ENCODE measurements at regions not wholly inside any gene's neighbourhood (a gene's known extent, or its start where the extent isn't known, plus 50 kb on each side); places are given as distances from the start of the nearest gene placed in this dataset.
"Not testable (repeated sequence)": the region's sequence is repeated elsewhere in the genome, so short reads cannot be mapped to it uniquely, and the experiment has no call there.

DNA sequence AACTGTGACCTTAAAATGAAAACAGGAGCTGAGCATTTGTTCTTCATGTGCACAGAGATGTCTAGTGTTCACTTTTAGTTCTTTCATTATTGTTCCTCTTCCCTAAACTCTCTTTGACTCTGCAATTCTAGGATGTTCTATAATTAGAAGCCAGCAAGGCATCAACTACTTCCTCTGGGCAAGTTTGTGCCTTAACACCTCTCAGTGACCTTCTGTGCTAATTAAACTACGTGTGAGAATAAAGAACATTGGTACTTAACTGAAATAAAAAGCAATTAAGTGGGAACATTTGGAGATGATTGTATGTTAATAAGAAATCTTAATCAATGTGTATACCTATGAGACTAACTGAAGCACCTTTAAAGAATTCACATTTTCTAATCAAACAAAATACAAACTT is 242.8 kb downstream of the RASEF start:
- Histone ChIP-seq H3K4me3 (no peak overlapping the region), H3K9me3 (no peaks in the 10 kb centered on the region), H3K27me3 (no peaks in the 10 kb centered on the region), H3K36me3 (no peaks in the 10 kb centered on the region)
- no peak for DNase-seq

- DNase-seq, result no peak
- no peaks in the 10 kb centered on the region for H3K36me3 ChIP-seq
- H3K27me3 ChIP-seq, result no peaks in the 10 kb centered on the region
- H3K9me3 ChIP-seq, result no peaks in the 10 kb centered on the region
- no peak overlapping the region for H3K4me3 ChIP-seq
These were observed 233.1 kb downstream of the RASEF start for GRCh38 chr9:82829818-82830217.

DNA sequence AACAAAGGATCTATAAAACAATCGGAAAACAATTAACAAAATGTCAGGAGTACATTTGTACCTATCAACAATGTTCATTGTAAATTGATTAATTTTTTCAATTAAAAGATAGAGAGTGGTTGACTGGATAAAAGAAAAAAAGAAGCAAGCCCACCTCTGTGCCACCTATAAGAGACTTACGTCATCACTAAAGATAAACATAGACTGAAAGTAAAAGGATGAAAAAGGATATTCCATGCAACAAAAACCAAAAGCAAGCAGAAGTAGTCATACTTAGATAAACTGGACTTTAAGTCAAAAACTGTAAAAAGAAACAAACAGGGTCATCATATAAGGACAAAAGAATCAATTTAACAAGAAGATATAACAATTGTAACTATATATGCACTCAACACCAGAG is 197.4 kb downstream of the RASEF start:
- DNase-seq, result no peak
- Histone ChIP-seq H3K9me3 (no peaks in the 10 kb centered on the region), H3K4me3 (no peak overlapping the region), H3K36me3 (no peaks in the 10 kb centered on the region), H3K27me3 (no peaks in the 10 kb centered on the region)

GRCh38 chr9:82880336-82881050 is 182.4 kb downstream of the RASEF start:
- no peaks in the 10 kb centered on the region for H3K36me3 ChIP-seq
- H3K4me3 ChIP-seq, result no peak overlapping the region
- H3K27me3 ChIP-seq, result no peaks in the 10 kb centered on the region
- no peak for DNase-seq
- no peaks in the 10 kb centered on the region for H3K9me3 ChIP-seq

DNA sequence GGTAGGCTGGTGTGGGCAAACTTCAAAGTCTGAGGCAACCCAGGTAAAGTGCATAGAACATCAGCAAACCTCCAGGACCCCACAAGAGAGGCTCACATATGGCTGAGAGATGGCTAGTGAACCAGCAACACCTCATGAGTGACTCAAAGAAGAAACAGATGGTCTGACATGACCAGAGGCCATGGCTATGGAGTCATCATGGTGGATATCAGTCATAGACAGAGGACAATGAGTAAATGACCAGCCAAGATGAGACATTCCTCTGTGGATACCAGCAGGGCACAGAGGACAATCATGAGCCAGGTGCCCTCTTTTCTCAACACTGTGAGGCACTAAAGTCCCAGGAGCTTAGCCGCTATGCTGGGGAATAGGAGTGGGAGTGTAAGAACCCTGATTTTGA is 180.8 kb downstream of the RASEF start:
- no peak for DNase-seq
- H3K36me3 ChIP-seq, result no peaks in the 10 kb centered on the region
- no peaks in the 10 kb centered on the region for H3K9me3 ChIP-seq
- H3K4me3 ChIP-seq, result no peak overlapping the region
- no peaks in the 10 kb centered on the region for H3K27me3 ChIP-seq

- Histone ChIP-seq H3K36me3 (no peaks in the 10 kb centered on the region), H3K4me3 (no peak overlapping the region), H3K27me3 (no peaks in the 10 kb centered on the region), H3K9me3 (no peaks in the 10 kb centered on the region)
- no peak for DNase-seq
These were observed 180.2 kb downstream of the RASEF start for GRCh38 chr9:82882748-82883147.

DNA sequence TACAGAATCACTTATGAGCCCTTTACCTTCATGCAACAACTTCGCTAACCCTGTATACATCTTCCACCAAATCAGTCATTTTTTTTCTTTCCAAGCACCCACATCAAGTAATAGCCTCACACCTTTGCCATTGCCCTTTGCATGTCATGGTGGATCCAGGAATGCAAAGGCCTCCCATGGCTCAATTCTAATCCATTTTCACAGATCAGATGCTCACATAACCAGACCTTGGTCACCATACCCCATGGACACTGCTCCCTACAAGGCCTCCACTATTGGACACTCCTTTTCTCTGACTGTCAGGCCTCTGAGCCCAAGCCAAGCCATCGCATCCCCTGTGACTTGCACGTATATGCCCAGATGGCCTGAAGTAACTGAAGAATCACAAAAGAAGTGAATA is 179.5 kb downstream of the RASEF start:
- no peak for DNase-seq
- Histone ChIP-seq H3K4me3 (no peak overlapping the region), H3K36me3 (no peaks in the 10 kb centered on the region), H3K27me3 (no peaks in the 10 kb centered on the region), H3K9me3 (no peaks in the 10 kb centered on the region)

- DNase-seq, H3K36me3 ChIP-seq, H3K27me3 ChIP-seq, H3K4me3 ChIP-seq, H3K9me3 ChIP-seq: not testable (repeated sequence)
These were observed 179.0 kb downstream of the RASEF start for GRCh38 chr9:82883974-82884373.

DNA sequence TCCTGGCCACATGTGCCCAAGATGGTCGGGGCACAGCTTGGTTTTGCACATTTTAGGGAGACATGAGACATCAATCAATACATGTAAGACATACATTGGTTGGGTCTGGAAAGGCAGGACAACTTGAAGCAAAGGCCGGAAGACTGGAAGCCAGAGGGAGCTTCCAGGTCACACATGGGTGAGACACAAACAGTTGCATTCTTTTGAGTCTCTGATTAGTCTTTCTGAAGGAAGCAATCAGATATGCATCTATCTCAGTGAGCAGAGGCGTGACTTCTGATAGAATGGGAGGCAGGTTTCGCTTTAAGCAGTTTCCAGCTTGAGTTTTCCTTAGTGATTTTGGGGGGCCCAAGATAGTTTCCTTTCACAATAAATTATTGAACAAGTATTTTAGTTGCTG is 172.5 kb downstream of the RASEF start:
- Histone ChIP-seq H3K27me3 (no peaks in the 10 kb centered on the region), H3K9me3 (no peaks in the 10 kb centered on the region), H3K36me3 (no peaks in the 10 kb centered on the region), H3K4me3 (no peak overlapping the region)
- no peak for DNase-seq

- H3K4me3 ChIP-seq, result no peak overlapping the region
- no peaks in the 10 kb centered on the region for H3K9me3 ChIP-seq
- DNase-seq, result no peak
- H3K36me3 ChIP-seq, result no peaks in the 10 kb centered on the region
- no peaks in the 10 kb centered on the region for H3K27me3 ChIP-seq
These were observed 172.1 kb downstream of the RASEF start for GRCh38 chr9:82890865-82891264.

GRCh38 chr9:82891321-82891720 is 171.6 kb downstream of the RASEF start:
- Histone ChIP-seq H3K27me3 (no peaks in the 10 kb centered on the region), H3K36me3 (no peaks in the 10 kb centered on the region), H3K9me3 (no peaks in the 10 kb centered on the region), H3K4me3 (no peak overlapping the region)
- no peak for DNase-seq

DNA sequence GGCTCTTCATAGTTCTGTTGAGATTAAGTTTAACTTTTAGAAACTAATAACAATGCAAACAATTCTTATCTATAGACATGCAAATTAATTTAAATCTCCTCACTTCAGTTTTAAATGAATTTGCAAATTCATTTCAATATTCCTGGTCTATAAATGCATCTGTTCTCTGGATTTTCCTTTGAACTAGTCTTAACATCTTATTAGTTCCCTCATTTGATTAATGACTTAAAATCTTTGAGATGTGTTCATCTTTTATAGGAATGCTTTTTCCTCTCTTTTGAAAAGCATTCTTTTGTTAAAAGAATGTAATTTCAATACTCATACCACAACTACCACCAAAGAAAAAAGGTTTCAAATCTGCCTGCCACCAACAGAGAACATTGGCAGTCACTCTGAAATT is 169.4 kb downstream of the RASEF start:
- no peak overlapping the region for H3K4me3 ChIP-seq
- no peaks in the 10 kb centered on the region for H3K27me3 ChIP-seq
- H3K9me3 ChIP-seq, result no peaks in the 10 kb centered on the region
- H3K36me3 ChIP-seq, result no peaks in the 10 kb centered on the region
- no peak for DNase-seq

- no peak for DNase-seq
- Histone ChIP-seq H3K36me3 (no peaks in the 10 kb centered on the region), H3K27me3 (no peaks in the 10 kb centered on the region), H3K9me3 (no peaks in the 10 kb centered on the region), H3K4me3 (no peak overlapping the region)
These were observed 168.4 kb downstream of the RASEF start for GRCh38 chr9:82894548-82894947.

- Histone ChIP-seq H3K36me3 (no peaks in the 10 kb centered on the region), H3K27me3 (no peaks in the 10 kb centered on the region), H3K9me3 (no peaks in the 10 kb centered on the region), H3K4me3 (no peak overlapping the region)
- DNase-seq, result no peak
These were observed 167.8 kb downstream of the RASEF start for GRCh38 chr9:82894961-82895821.

- no peaks in the 10 kb centered on the region for H3K36me3 ChIP-seq
- H3K4me3 ChIP-seq, result no peak overlapping the region
- no peaks in the 10 kb centered on the region for H3K27me3 ChIP-seq
- DNase-seq, result no peak
- H3K9me3 ChIP-seq, result no peaks in the 10 kb centered on the region
These were observed 167.2 kb downstream of the RASEF start for GRCh38 chr9:82895822-82896110.

DNA sequence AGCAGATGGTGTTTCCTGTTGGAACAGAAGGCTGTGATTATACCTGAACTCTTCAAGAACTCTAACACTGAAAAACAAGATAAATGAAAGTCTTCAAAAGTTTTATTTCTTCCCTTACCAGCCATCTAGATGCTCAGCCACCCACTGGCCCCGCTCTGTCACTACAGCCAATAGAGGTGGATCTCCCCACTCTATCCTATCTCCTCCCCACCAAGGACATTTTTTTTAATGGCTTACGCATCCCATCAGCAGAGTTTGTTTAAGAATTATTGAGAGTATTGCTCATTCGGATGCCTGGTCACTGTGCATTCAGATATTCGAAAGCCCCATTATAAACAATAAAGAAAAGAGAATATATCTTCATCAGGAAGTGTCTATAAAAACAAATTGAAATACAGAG is 159.4 kb downstream of the RASEF start:
- Histone ChIP-seq H3K9me3 (no peaks in the 10 kb centered on the region), H3K36me3 (no peaks in the 10 kb centered on the region), H3K27me3 (no peaks in the 10 kb centered on the region), H3K4me3 (no peak overlapping the region)
- no peak for DNase-seq

GRCh38 chr9:82911996-82912395 is 150.9 kb downstream of the RASEF start:
- H3K9me3 ChIP-seq, result no peaks in the 10 kb centered on the region
- no peak for DNase-seq
- no peaks in the 10 kb centered on the region for H3K27me3 ChIP-seq
- H3K36me3 ChIP-seq, result no peaks in the 10 kb centered on the region
- H3K4me3 ChIP-seq, result no peak overlapping the region

GRCh38 chr9:82912645-82913044 is 150.3 kb downstream of the RASEF start:
- no peaks in the 10 kb centered on the region for H3K36me3 ChIP-seq
- DNase-seq, result no peak
- no peaks in the 10 kb centered on the region for H3K27me3 ChIP-seq
- H3K4me3 ChIP-seq, result no peak overlapping the region
- no peaks in the 10 kb centered on the region for H3K9me3 ChIP-seq
